ENCODE measurements at regions not wholly inside any gene's neighbourhood (a gene's known extent, or its start where the extent isn't known, plus 50 kb on each side); places are given as distances from the start of the nearest gene placed in this dataset.
A peak's percentile ranks its signal among the peaks of the same experiment; 100 is the strongest.
"Not testable (repeated sequence)": the region's sequence is repeated elsewhere in the genome, so short reads cannot be mapped to it uniquely, and the experiment has no call there.

DNA sequence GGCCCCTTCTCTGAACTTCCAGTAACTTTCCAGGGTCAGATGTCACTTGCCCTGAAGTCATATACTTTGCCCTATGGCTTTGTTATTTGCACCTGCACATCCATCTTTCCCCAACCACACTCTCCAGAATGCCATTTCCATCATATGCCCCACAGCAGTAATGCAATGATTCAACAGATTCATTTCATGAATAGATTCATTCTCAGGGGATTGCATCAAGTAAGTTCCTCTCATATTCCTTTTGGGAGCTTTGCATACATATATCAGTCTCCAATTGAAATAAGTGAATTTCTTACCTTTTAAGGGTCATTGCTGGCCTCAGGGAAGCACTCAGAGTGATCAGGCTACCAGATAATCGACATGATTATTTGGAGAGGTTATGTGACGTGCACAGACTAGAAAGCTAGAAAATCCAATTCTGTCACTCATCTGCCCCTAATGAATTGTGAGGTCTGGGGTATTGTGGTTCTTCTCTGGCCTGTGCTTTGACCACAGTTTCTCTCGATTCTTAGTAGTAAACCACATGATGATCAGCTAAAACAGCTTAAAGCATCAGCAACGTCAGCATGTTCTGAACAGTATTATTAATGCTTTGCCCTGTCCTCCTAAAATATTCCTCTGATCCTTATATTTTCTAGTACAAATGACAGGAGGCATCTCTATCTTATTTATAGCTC lies 179.9 kb downstream of the ATPSCKMT start:
- no peak for DNase-seq

DNA sequence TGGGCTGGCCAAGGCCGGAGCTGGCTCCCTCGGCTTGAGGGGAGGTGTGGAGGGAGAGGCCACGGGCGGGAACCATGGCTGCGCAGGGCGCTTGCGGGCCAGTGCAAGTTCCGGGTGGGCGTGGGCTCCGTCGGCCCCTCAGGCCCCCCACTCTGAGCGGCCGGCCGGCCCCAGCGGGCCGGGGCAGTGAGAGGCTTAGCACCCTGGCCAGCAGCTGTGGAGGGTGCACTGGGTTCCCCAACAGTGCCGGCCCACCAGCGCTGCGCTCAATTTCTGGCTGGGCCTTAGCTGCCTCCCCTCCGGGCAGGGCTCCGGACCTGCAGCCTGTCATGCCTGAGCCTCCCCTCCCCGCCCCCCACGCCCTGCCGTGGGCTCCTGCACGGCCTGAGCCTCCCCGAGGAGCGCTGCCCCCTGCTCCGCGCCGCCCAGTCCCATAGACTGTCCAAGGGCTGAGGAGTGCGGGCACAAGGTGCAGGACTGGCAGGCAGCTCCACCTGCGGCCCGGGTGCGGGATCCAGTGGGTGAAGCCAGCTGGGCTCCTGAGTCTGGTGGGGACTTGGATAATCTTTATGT lies 184.2 kb downstream of the ATPSCKMT start:
- DNase-seq, result no peak

DNA sequence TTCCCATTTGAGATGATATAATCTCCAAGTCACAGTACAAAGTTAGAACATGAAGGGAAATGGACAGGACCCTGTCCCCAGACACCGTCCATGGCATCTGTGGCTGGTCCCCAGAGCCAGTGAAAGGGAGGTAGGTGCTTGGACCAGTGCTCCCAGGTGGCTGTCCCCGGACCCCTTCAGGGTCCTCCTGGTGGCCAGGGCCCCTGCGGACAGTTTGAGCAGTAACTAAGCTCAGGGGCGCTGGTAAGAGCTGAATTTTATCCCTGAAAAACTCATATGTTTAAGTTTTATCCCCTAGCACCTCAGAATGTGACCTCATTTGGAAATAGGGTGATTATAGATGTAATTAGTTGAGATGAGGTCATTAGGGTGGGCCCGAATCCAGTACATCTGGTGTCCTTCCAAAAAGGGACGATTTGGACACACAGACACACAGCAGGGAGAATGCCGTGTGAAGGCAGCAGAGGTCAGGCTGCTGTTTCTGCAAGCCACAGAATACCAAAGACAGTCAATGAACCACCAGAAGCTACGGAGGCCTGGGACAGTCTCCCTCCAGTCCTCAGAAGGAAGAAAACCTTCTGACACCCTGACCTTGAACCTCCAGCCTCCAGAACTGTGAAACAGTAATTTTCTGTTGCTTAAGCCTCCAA lies 185.0 kb downstream of the ATPSCKMT start:
- no peak for DNase-seq

DNA sequence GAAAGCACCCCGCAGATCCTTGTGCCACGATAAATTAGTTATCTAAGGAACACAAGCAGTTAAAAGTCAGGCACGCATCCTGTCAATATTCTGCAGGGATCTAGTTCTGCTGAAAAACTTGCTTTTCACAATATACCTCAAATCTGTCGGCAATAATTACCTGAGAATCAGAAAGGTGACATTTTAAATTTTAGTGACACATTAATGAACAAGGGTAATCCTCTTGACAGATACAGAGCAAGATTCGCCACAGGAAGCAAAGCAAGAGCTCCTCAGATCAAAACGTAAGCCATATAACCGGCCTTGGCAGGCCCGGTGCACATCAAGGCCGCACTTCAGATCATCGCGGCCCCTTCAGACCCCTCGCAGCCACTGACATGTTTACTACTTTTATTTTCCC lies 185.7 kb downstream of the ATPSCKMT start:
- DNase-seq, result no peak

DNA sequence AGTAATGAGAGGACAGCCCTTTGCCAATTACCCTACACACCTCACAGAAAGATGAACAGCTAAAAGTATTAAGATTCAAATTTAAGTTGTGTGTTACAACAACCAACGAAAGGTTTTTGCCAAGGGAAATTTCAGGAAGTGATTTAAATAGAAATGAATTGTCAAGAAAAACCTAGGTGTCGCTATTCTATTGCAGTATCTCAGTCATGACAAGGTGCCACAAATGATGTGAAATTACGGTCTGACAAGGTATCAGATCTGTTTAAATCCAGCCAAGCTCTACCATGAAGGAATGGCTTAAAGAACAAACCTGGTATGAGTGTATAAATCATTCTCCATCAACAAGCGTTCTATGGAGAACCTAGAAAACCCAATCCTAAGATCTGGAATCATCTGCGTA lies 189.7 kb downstream of the ATPSCKMT start:
- DNase-seq, result no peak

DNA sequence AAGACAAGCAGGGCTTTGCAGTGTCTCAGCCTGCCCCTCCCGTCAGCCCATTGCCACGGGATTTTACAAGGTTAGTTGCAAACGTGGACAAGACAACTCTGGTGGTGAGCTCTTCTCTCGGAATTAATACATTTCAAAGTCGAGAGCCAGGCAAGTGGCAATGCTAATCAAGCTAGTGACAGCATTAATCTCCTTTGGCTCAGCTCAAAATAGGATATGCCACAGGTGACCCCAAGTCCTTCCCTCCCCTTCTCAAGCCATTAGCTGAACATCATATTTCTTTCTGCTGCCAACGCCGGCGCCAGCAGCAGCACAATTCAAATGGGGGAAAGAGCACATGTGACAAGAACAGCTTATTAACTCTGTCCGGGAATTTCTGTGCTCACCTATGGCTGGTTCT lies 190.1 kb downstream of the ATPSCKMT start:
- no peak for DNase-seq

DNA sequence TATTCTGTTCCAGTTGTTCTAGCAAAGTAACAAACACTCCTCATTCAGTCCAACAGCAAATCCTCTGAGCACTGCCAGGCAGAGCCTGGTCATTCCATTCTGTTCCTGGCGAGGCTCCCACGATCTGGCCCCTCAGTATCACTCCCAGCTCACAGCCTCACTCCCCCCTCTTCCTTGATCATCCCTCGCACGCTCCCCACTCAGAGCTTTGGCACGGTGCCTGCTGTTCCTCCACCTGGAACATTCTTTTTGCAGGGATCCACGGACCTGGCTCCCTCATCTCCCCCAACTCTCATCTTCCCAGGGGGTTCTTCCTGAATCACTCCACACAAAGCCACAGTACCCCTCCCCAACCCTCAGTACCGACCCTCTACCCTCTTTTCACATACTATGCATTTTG lies 192.3 kb downstream of the ATPSCKMT start:
- DNase-seq, result no peak

DNA sequence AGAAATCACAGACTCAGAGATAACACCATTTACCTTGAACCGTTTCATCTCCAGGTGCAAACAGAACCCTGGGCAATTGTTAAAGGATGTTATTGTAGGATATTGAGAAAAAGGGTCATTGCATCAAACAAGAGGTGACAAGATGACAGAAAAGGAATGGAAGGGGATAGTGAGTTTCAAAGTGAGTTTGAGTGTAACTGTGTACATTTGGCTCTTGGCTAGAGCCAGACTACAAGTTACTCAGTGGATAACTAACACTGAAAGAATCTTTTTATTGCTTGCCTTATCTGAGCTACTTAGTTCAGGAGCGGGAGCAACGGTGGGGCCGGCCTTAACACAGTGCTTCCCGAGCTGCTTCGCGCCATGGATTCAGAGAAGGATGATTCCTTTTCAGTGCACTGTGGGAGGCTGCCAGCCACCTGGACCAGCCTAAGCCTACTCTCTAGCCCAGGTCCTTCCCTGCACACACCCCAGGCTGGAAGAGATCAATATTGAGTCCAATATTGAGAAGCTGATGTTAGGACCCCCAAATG lies 193.4 kb downstream of the ATPSCKMT start:
- no peak for DNase-seq

DNA sequence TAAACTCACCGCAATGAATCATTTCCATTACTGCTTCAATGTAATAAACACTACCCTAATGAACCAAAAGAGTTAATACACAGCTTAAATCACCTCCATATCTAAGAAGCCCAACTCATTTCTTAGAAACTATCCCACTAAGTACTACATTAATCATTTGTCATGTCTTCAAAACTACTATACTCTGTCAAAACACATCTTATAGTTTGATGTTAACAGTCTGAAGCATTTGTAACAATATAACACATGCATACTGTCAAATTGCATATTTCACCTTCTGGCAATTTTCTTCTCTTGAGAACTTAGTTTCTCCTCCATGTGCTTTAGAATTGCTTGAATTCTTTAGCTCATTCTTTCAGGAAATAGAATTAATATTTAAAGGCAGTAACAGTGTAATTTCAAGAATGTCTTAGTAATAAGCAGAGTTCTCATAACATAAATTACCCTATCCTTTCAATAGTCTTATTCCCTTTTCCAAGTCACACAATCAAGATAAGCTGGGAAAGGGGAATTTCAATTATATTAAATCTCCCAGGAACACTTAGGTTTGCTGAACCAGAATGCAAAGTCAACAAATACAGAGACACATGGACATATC lies 199.7 kb downstream of the ATPSCKMT start:
- no peak for DNase-seq

DNA sequence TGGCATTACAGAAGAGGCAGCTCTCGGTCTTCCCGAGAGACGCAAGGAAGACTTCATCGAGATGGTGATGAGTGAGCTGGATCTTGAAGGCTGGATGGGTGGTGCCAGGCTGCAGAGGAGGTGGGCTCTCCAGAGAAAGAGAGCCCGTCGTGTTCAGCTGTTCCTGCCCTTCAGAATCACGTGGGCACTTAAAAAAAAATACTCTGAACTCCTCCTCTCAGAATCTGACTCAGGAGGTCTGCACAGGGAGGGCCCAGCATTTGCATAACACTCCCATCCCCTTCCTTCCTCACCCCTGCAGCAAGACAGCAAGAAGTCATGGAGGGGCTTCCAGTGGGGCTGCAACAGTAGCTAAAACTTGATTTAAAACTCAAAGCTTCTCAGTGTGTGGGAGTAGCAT lies 203.0 kb downstream of the ATPSCKMT start:
- no peak for DNase-seq

DNA sequence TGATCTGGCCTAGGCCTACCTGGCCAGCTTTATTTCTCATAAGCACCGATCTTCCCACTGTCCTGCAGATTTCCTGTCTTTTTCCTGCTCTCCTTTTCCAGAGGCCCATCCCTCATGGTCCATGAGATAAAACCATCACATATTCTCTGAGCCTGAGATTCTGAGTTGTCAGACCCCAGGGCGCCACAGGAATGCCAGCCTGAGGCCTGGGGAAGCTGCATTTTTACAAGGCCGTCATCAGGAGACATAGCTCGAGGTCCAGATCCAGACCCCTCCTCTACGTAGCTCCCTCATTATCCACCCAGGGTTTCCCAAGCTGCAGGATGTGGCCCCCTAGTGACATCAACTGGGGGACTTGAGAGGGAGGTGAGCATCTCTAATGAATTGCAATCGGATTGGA lies 204.3 kb downstream of the ATPSCKMT start:
- DNase-seq, result no peak

DNA sequence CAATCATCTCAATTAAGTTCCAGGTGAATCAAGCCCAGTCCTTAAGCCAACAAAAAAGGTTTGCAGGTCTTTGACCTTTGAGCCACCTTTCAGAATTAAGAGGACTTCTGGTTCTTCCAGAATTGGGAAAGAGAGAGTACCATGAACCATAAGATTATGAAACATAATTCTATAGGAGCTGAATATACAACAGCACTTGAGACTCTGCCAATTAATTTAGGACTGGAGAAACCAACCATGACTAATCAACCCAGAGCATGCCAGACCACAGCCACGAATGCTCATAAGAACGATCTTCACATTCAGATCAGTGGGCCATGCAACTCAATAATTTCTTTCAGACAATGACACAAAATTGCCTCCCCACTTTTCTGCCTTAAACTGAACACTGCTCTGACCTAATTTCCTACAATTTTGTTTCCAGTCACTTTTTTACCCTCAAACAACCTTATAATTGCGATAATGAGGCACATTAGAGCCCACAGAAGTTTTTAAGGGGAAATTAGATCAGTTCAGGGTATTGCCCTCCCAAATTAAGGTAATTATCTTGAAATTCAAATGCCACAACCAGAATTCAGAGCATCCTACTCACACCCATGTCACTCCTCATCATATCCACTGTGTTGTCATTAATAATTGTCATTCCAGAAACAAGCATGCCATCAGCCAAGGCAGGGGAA lies 213.4 kb downstream of the ATPSCKMT start:
- no peak for DNase-seq

DNA sequence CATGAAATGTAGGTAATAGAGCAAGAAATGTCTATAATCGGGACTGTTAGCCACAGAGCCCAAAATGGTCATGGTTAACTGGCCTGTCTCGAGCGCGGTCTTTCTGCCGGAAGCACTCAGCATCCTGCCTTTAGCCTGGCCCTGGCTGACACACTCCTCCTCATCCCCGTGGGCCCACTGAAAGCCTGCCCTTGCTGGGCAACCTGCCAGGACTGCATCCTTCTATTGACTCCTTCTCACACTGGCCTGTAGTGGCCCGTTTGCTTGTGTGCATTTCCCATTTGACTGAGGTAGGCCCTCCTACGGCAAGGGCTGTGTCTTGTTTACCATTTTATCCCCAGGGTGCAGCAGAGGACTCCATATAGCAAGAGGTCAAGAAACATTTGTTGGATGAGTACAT lies 215.7 kb downstream of the ATPSCKMT start:
- DNase-seq, result peak; percentile 14

DNA sequence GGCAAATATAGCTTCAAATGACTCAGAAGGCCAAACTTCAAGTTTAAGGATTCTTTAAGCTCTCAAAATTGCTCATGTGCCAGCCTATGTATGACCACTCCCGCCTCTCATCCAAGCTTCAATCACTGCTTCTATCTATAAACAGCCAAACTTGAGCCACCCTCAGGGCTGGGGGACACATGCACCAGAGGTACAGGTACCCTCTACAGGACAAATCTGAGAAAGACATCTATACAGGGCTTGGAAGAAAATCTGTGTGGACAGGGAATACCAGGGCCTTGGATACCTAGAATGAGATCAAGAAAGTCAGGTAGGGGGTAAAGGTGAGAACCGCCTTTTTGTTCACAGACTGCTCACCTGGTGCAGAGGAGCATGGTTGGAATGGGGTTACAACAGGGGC lies 217.9 kb downstream of the ATPSCKMT start:
- DNase-seq, result no peak

DNA sequence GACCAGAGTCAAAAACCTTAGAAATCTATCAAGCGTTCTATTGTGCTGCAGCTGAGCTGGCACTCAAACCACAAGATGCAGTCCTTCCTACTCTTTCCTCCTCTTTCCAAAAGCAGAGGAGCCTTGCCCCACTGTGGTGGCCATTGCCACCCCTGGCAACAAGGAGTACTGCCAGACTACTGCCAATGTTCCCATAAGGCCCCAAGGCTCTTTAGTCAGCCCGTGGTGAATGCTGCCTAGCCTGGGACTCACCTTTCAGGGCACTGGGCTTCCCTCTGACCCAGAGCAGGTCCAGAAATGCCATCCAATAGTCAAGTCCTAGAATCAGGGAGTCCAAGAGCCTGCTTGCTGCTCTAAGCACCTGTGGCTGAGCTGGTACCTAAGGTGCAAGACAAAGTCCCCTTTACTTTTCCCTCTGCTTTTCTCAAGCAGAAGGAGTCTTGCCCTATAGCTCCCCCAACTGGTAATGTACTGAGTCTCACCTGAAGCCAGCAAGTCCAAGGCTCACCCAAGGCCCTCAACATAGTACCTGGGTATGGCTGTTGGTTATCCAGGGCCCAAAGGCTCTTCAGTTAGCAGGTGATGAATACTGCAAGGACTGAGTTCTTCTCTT lies 219.4 kb downstream of the ATPSCKMT start:
- no peak for DNase-seq

DNA sequence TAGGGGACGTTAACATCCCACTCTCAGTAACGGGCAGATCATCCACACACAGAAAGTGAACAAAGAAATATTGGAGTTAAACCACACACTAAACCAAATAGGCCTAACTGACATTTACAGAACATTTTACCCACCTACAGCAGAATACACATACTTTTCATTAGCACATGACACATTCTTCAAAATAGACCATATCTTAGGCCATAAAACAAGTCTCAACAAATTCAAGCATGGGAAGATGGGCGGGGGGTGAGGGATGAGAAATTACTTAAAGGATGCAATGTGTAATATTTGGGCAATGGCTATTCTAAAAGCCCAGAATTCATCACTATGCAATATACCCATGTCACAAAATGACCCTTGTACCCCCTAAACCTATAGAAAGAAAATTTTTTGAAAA lies 226.2 kb downstream of the ATPSCKMT start:
- no peak for DNase-seq

DNA sequence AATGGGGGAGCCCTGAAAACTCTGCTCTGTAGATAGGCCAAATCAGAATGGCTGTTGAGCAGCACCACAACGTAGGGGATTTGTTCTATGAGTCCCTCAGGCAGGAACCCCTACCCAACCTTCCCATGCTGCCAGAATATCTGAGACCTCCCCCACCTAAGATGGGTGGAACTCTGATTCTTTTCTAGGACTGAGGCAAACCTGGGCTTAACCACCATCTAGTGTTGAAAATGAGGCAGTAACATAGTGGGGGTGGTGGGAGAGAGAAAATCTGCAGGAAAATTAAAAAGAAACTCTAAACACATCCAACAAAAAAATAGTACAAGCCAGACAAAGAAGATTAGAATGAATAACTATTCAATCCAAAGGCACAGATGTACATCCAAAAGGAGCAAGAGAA lies 228.4 kb downstream of the ATPSCKMT start:
- no peak for DNase-seq

DNA sequence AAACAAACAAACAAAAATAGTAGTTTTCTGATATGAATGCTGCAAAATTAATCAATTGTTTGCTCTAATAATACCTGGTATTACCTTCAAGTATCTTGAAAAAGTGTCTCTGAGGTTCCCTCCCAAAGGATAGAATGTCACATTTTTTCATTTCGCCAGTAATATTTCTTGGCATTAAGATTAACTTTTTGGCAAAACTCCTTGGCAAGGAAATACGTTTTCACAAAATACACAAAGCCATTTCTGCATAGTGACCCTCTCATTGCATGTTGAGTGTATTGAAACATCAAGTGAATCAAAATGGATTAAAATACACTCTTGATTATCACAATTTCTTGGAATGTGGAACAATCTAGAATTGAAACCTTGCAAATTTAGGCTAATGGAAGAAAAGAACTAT lies 230.5 kb downstream of the ATPSCKMT start:
- DNase-seq, result no peak

DNA sequence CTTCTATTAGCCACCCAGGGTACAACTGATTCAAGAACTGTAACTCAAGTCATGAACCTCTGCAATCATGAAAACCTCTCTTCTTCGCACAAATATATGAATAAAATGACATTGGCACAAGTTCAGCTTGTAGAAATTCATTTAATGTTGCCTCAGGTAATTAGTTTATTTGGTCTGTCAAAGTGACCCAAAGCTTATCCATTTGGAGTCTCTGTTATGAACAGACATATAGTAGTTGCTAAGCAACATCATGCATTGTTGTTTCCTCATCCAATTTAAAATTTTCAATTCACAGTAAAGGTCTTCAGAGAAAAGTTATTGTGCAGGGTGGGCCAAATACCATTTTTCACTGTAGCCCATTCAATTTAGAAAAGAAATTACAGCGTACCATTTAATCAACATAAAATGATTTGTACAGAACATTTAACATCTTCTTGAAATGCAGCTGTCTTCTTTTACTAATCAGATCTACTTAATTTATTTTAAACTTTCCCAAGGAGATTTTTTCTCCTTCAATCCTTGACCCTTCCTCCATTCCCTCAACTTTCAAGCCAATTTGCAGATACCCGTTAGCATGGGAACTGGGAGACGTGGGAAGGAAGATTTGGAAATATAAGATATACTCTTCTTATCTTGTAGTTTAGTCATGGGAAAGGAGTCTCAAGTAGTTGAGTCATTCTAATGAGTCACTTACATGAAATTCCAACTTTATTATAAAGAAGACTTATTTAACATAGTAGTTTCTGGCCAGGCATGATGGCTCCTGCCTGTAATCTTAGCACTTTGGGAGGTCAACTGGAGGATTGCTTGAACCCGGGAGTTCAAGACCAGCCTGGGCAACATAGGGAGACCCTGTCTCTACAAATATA lies 231.3 kb downstream of the ATPSCKMT start:
- DNase-seq, result no peak

DNA sequence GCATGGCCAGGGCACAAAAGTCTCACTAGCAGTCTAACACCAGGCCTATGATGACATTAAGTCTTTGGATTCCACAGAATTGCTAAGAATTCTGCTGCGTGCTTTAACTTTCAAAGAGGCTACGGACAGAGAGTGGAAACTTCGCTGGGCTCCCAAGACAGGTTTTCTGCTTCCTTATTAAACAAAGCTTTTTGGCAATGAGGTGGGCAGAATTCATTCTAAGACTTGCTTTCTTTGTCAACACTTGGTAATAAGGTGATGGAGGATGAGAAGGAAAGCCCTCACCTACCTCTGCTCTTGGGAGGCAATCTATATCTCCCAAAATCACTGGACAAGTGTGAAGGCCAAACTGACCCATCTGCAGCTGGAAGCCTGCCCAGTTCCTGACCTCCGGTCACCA lies 231.9 kb downstream of the ATPSCKMT start:
- no peak for DNase-seq

DNA sequence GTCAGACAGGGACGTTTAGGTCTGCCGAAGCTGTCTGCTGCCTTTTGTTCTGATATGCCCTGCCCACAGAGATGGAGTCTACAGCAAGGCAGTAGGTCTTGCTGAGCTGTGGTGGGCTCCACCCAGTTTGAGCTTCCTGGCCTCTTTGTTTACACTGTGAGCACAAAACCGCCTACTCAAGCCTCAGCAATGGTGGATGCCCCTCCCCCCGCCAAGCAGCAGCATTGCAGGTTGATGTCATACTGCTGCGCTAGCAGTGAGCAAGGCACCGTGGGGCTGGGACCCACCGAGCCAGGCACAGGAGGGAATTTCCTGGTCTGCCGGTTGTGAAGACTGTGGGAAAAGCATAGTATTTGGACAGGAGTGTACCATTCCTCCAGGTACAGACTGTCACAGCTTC lies 233.1 kb downstream of the ATPSCKMT start:
- not testable (repeated sequence) for DNase-seq

DNA sequence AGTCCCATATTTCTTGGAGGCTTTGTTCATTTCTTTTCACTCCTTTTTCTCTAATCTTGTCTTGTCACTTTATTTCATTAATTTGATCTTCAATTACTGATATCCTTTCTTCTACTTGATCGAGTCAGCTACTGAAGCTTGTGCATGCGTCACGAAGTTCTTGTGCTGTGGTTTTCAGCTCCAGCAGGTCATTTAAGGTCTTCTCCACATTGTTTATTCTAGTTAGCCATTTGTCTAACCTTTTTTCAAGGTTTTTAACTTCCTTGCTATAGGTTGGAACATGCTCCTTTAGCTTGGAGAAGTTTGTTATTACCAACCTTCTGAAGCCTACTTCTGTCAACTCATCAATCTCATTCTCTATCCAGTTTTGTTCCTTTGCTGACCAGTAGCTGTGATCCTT lies 234.0 kb downstream of the ATPSCKMT start:
- DNase-seq, result not testable (repeated sequence)
